Lung (tissue), 11 donors: ENCODE measurements at regions not wholly inside any gene's neighbourhood (a gene's known extent, or its start where the extent isn't known, plus 50 kb on each side); places are given as distances from the start of the nearest gene placed in this dataset.

Source experiments
- ATAC-seq: fragments of 200-7000 bp; cut with Tn5 transposase; one replicate; pipeline ENCODE4 v1.9.1; 2020; ENCODE audit warnings: moderate number of reproducible peaks; ENCODE audit not compliant: insufficient read depth, low FRiP score
- DNase-seq, 3 donors: peaks; one replicate each; pipeline ENCODE4 v3.0.0-alpha.2; 2013 to 2017
- H3K27ac ChIP-seq, 2 donors: one replicate each; pipeline ENCODE4 v1.5.1; 2013; ENCODE audit warnings: mild to moderate bottlenecking in 2 of 2, moderate library complexity in 2 of 2, control low read depth in 1 of 2, inconsistent platforms in 1 of 2, low read depth in 1 of 2, low read length in 1 of 2
- H3K27me3 ChIP-seq, 3 donors: one replicate each; pipeline ENCODE4 v1.5.1; 2013; ENCODE audit warnings: low read length in 2 of 3; ENCODE audit not compliant: control insufficient read depth in 3 of 3, insufficient read depth in 3 of 3
- H3K36me3 ChIP-seq, 4 donors: one replicate each; pipeline ENCODE4 v1.5.1; 2013; ENCODE audit warnings: low read length in 4 of 4, mild to moderate bottlenecking in 1 of 4, moderate library complexity in 1 of 4; ENCODE audit not compliant: control insufficient read depth in 4 of 4, insufficient read depth in 4 of 4
- H3K4me1 ChIP-seq, 5 donors: one replicate each; pipeline ENCODE4 v1.5.1; 2013; ENCODE audit warnings: low read length in 5 of 5, mild to moderate bottlenecking in 2 of 5, moderate library complexity in 1 of 5; ENCODE audit not compliant: control insufficient read depth in 5 of 5, insufficient read depth in 5 of 5
- H3K4me3 ChIP-seq: one replicate; pipeline ENCODE4 v1.5.1; 2013; ENCODE audit warnings: mild to moderate bottlenecking, control low read depth, moderate library complexity
- H3K9ac ChIP-seq, 2 donors: one replicate each; pipeline ENCODE4 v1.5.1; 2013; ENCODE audit warnings: low read length in 2 of 2, control low read depth in 1 of 2; ENCODE audit not compliant: insufficient read depth in 1 of 2
- H3K9me3 ChIP-seq, 4 donors: one replicate each; pipeline ENCODE4 v1.5.1; 2013; ENCODE audit warnings: low read length in 3 of 4, mild to moderate bottlenecking in 1 of 4, moderate library complexity in 1 of 4; ENCODE audit not compliant: control insufficient read depth in 4 of 4, insufficient read depth in 3 of 4
- WGBS, 2 donors: extraction: QIAGEN DNeasy Blood & Tissue Kit; methylation state at CpG; one replicate each; pipeline ENCODE4 v1.1.7; 2013; 5-methylcytosine and 5-hydroxymethylcytosine counted together
- TF ChIP-seq, protein P1 (sequence below): IDR thresholded peaks from 2 replicates; pipeline ENCODE4 v1.5.1; 2012; ENCODE audit warnings: mild to moderate bottlenecking; ENCODE audit errors: control extremely low read depth, extremely low read depth
- donor health status: control.
- donor health status: control.
- donor health status: Bipolar disorder and iron deficiency.
- donor health status: healthy.
- donor health status: DM: yes; HTN: yes; CAD: no.

DNA sequence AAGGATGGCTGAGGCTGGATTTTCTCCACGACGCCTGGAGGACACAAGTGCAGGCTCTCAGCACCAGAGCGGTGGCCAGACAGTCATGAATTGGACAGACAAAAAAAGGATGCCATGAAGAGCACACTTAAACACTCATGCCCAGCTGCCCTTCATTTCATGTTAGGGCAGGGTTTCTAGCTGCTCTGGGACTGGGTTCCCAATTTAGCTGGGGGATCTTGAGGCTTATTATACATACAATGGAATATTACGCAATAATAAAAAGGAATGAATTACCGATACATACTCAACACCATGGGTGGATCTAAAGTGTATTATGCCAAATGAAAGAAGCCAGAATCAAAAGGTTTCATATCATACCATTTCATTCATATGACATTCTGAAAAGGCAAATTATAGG, 512.1 kb upstream of the LRRC4C start:
- Histone ChIP-seq H3K36me3 (no peaks in the 10 kb centered on the region), H3K27me3 (no peaks in the 10 kb centered on the region), H3K9ac (no peak overlapping the region), H3K4me1 (no peaks in the 10 kb centered on the region), H3K4me3 (no peak overlapping the region), H3K9me3 (peaks cover 0 to 2% (median 0%) of the 10 kb centered on the region in 4 donors), H3K27ac (no peak overlapping the region)
- TF ChIP-seq, protein P1, sequence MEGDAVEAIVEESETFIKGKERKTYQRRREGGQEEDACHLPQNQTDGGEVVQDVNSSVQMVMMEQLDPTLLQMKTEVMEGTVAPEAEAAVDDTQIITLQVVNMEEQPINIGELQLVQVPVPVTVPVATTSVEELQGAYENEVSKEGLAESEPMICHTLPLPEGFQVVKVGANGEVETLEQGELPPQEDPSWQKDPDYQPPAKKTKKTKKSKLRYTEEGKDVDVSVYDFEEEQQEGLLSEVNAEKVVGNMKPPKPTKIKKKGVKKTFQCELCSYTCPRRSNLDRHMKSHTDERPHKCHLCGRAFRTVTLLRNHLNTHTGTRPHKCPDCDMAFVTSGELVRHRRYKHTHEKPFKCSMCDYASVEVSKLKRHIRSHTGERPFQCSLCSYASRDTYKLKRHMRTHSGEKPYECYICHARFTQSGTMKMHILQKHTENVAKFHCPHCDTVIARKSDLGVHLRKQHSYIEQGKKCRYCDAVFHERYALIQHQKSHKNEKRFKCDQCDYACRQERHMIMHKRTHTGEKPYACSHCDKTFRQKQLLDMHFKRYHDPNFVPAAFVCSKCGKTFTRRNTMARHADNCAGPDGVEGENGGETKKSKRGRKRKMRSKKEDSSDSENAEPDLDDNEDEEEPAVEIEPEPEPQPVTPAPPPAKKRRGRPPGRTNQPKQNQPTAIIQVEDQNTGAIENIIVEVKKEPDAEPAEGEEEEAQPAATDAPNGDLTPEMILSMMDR: no peak
- WGBS, 2 donors: 71 to 97% methylated on average over 5 of the region's 5 CpGs
- DNase-seq (no peak), ATAC-seq (no peak)

DNA sequence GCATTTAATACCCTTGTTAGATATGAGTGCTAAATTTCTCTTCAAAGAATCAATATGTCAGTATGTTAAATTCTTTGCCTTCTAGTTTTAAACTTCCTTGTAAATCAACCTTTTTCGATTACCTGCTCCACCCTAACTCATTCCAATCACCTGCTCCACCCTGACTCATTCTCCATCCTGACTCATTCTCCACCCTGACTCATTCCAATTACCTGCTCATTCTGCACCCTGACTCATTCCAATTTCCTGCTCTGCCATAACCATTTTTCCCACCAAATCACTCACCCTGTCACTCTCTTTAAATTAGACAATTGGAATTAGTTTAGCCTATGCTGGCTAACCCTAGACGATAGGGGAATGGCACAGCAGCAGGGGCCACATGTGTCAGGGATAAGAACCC, 519.5 kb upstream of the LRRC4C start:
- Histone ChIP-seq H3K27ac (no peak overlapping the region), H3K9me3 (no peaks in the 10 kb centered on the region), H3K4me1 (no peaks in the 10 kb centered on the region), H3K9ac (no peak overlapping the region), H3K36me3 (no peaks in the 10 kb centered on the region), H3K4me3 (no peak overlapping the region), H3K27me3 (no peaks in the 10 kb centered on the region)
- DNase-seq (no peak), ATAC-seq (no peak)
- 87 to 93% methylated on average over 2 of the region's 2 CpGs for WGBS, 2 donors
- TF ChIP-seq, protein P1: no peak

DNA sequence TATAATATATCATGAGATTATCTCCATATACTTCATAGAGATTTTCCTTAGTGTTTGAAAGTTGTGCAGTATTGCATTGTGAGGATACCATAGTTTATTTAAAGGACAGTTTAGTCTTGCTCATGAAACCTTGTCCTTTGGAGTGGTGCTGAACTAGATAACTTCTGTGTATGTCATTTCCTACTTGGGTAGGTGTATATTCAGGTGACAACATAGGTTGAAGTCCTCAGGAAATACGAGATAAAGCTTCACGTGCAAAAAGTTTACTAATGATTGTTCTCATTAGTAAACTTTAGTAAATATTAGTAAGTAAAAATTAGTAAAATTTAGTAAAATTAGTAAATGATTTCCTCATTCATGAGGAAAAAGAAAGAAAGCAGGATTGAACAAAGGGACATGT, 521.3 kb upstream of the LRRC4C start:
- Histone ChIP-seq H3K4me3 (no peak overlapping the region), H3K27ac (no peak overlapping the region), H3K27me3 (no peaks in the 10 kb centered on the region), H3K4me1 (no peaks in the 10 kb centered on the region), H3K9me3 (no peaks in the 10 kb centered on the region), H3K36me3 (no peaks in the 10 kb centered on the region), H3K9ac (no peak overlapping the region)
- TF ChIP-seq, protein P1: no peak
- DNase-seq (no peak), ATAC-seq (no peak)
- WGBS, 2 donors: 78 to 83% methylated on average over 2 of the region's 2 CpGs

DNA sequence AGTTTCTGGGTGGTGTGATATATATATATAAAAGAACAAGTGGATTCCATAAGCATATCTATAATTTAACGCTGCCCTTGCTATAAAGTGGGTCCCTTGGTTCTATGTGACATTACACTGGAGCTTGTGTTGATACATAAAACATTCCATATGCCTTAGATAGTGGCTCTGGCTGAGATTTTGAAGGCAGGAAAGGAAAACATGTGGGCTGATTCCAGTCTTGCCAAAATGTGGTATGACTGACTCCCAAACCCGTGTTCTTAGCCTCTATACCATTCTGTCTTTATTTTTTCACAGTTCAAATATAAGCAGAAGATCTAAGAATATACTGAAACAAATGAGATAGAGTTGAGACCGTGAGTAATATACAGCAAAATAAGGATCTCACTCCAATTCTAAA, 522.8 kb upstream of the LRRC4C start:
- ATAC-seq (no peak), DNase-seq (no peak)
- no peaks in the 10 kb centered on the region for H3K27me3 ChIP-seq
- no peak overlapping the region for H3K4me3 ChIP-seq
- no peaks in the 10 kb centered on the region for H3K36me3 ChIP-seq
- no peaks in the 10 kb centered on the region for H3K4me1 ChIP-seq
- H3K9ac ChIP-seq: no peak overlapping the region
- WGBS, 2 donors: 77 to 79% methylated on average over 3 of the region's 3 CpGs
- H3K27ac ChIP-seq: no peak overlapping the region
- H3K9me3 ChIP-seq: no peaks in the 10 kb centered on the region
- TF ChIP-seq, protein P1: no peak
